PFSK-1 (cell line): ENCODE measurements at regions not wholly inside any gene's neighbourhood (a gene's known extent, or its start where the extent isn't known, plus 50 kb on each side); places are given as distances from the start of the nearest gene placed in this dataset.

Experiments used
- FOXP2 ChIP-seq: optimal IDR thresholded peaks from 2 replicates; pipeline ENCODE3; 2011; ENCODE audit warnings: borderline replicate concordance, control low read depth, inconsistent platforms; ENCODE audit not compliant: insufficient read depth; ENCODE audit errors: extremely low read length, extremely low read depth
- POLR2AphosphoS5 ChIP-seq: IDR thresholded peaks from 2 replicates; pipeline ENCODE4 v1.6.1; 2012; ENCODE audit warnings: low read depth, mild to moderate bottlenecking, control low read depth, low read length, moderate library complexity
- SIN3A ChIP-seq: IDR thresholded peaks from 2 replicates; pipeline ENCODE4 v1.6.1; 2012; ENCODE audit warnings: mild to moderate bottlenecking, low read length, moderate library complexity, borderline replicate concordance; ENCODE audit not compliant: insufficient read depth
- TAF1 ChIP-seq: IDR thresholded peaks from 2 replicates; pipeline ENCODE4 v1.6.1; 2012; ENCODE audit warnings: low read length, control low read depth, borderline replicate concordance; ENCODE audit not compliant: insufficient read depth

- TF ChIP-seq SIN3A (no peak), TAF1 (no peak), FOXP2 (no peak), POLR2AphosphoS5 (no peak)
These were observed 119.2 kb upstream of the TAB2 start for GRCh38 chr6:149198265-149198664.
